ENCODE measurements at regions not wholly inside any gene's neighbourhood (a gene's known extent, or its start where the extent isn't known, plus 50 kb on each side); places are given as distances from the start of the nearest gene placed in this dataset.

- Histone ChIP-seq H2AFZ (ENCODE audit: low read length) (no peak overlapping the region), H3K27me3 (ENCODE audit: control insufficient read depth, insufficient read depth, low read length) (no peaks in the 10 kb centered on the region)
- no peak for TF ChIP-seq CTCF (conservative IDR thresholded peaks at IDR 0.05 in 1 of 2, IDR thresholded peaks at IDR 0.05 in 1 of 2; ENCODE audit: low read depth in 1 of 2, low read length in 2 of 2)
- TF ChIP-seq EZH2 (IDR thresholded peaks at IDR 0.05; ENCODE audit: low read length, missing control alignments) = no peak
Observed at GRCh38 chr15:96158938-96159337, 171.6 kb upstream of the NR2F2 start.

GRCh38 chr15:96160269-96160668 is 170.2 kb upstream of the NR2F2 start:
- Histone ChIP-seq H3K27me3 (ENCODE audit: control insufficient read depth, insufficient read depth, low read length) (no peaks in the 10 kb centered on the region), H3K9ac (ENCODE audit: insufficient read depth, low read length) (no peak overlapping the region), H2AFZ (ENCODE audit: low read length) (peak overlapping the region; percentile 26), H3K36me3 (ENCODE audit: control insufficient read depth, insufficient read depth, low read length) (no peaks in the 10 kb centered on the region), H3K4me3 (replicated peaks in 1 of 4; ENCODE audit: control extremely low read depth in 1 of 4, insufficient read depth in 1 of 4, low read depth in 3 of 4, low read length in 4 of 4) (no peak overlapping the region), H3K4me1 (ENCODE audit: control insufficient read depth, extremely low read depth, insufficient read depth, low read length) (no peaks in the 10 kb centered on the region), H3K79me2 (ENCODE audit: control insufficient read depth, insufficient read depth, low read length) (no peaks in the 10 kb centered on the region), H3K4me2 (ENCODE audit: extremely low read depth, insufficient read depth, low read length) (peak overlapping the region; percentile 61), H3K9me3 (ENCODE audit: control insufficient read depth, insufficient read depth, low read depth, low read length) (no peaks in the 10 kb centered on the region), H4K20me1 (ENCODE audit: control insufficient read depth, extremely low read depth, insufficient read depth, low read length) (no peaks in the 10 kb centered on the region), H3K27ac (ENCODE audit: insufficient read depth, low read length) (no peak overlapping the region)
- TF ChIP-seq EZH2 (IDR thresholded peaks at IDR 0.05; ENCODE audit: low read length, missing control alignments) = no peak
- no peak for TF ChIP-seq CTCF (conservative IDR thresholded peaks at IDR 0.05 in 1 of 2, IDR thresholded peaks at IDR 0.05 in 1 of 2; ENCODE audit: low read depth in 1 of 2, low read length in 2 of 2)
- DNase-seq (ENCODE audit: low read depth in 2 of 2) = peak; percentile 55 to 84

More at GRCh38 chr15:96158938-96159337, 171.6 kb upstream of the NR2F2 start:
- no peak overlapping the region for H3K4me2 ChIP-seq (ENCODE audit: extremely low read depth, insufficient read depth, low read length)
- no peak overlapping the region for H3K27ac ChIP-seq (ENCODE audit: insufficient read depth, low read length)
- H3K36me3 ChIP-seq (ENCODE audit: control insufficient read depth, insufficient read depth, low read length) = no peaks in the 10 kb centered on the region
- peak in 1 of 2 donors; percentile 37 for DNase-seq (ENCODE audit: low read depth in 2 of 2)
- no peaks in the 10 kb centered on the region for H3K9me3 ChIP-seq (ENCODE audit: control insufficient read depth, insufficient read depth, low read depth, low read length)
- H3K4me3 ChIP-seq (replicated peaks in 1 of 4; ENCODE audit: control extremely low read depth in 1 of 4, insufficient read depth in 1 of 4, low read depth in 3 of 4, low read length in 4 of 4) = no peak overlapping the region
- no peaks in the 10 kb centered on the region for H4K20me1 ChIP-seq (ENCODE audit: control insufficient read depth, extremely low read depth, insufficient read depth, low read length)
- H3K79me2 ChIP-seq (ENCODE audit: control insufficient read depth, insufficient read depth, low read length) = no peaks in the 10 kb centered on the region
- no peak overlapping the region for H3K9ac ChIP-seq (ENCODE audit: insufficient read depth, low read length)
- no peaks in the 10 kb centered on the region for H3K4me1 ChIP-seq (ENCODE audit: control insufficient read depth, extremely low read depth, insufficient read depth, low read length)

GRCh38 chr15:96160800-96161199 is 169.7 kb upstream of the NR2F2 start:
- Histone ChIP-seq H2AFZ (ENCODE audit: low read length) (no peak overlapping the region), H3K9ac (ENCODE audit: insufficient read depth, low read length) (no peak overlapping the region), H3K36me3 (ENCODE audit: control insufficient read depth, insufficient read depth, low read length) (no peaks in the 10 kb centered on the region), H3K79me2 (ENCODE audit: control insufficient read depth, insufficient read depth, low read length) (no peaks in the 10 kb centered on the region), H3K4me2 (ENCODE audit: extremely low read depth, insufficient read depth, low read length) (no peak overlapping the region), H3K9me3 (ENCODE audit: control insufficient read depth, insufficient read depth, low read depth, low read length) (no peaks in the 10 kb centered on the region), H3K27ac (ENCODE audit: insufficient read depth, low read length) (no peak overlapping the region), H3K27me3 (ENCODE audit: control insufficient read depth, insufficient read depth, low read length) (no peaks in the 10 kb centered on the region), H3K4me1 (ENCODE audit: control insufficient read depth, extremely low read depth, insufficient read depth, low read length) (no peaks in the 10 kb centered on the region), H3K4me3 (replicated peaks in 1 of 4; ENCODE audit: control extremely low read depth in 1 of 4, insufficient read depth in 1 of 4, low read depth in 3 of 4, low read length in 4 of 4) (no peak overlapping the region), H4K20me1 (ENCODE audit: control insufficient read depth, extremely low read depth, insufficient read depth, low read length) (no peaks in the 10 kb centered on the region)
- DNase-seq (ENCODE audit: low read depth in 2 of 2) = no peak
- TF ChIP-seq EZH2 (IDR thresholded peaks at IDR 0.05; ENCODE audit: low read length, missing control alignments) = no peak
- no peak for TF ChIP-seq CTCF (conservative IDR thresholded peaks at IDR 0.05 in 1 of 2, IDR thresholded peaks at IDR 0.05 in 1 of 2; ENCODE audit: low read depth in 1 of 2, low read length in 2 of 2)

Measured in fibroblast of lung (primary cell).